ENCODE measurements at regions not wholly inside any gene's neighbourhood (a gene's known extent, or its start where the extent isn't known, plus 50 kb on each side); places are given as distances from the start of the nearest gene placed in this dataset.

GRCh38 chr6:113640051-113640450 is 217.1 kb upstream of the MARCKS start:
- no peak for DNase-seq (ENCODE audit: low spot score)
- no peak for ATAC-seq (ENCODE audit: low FRiP score)

GRCh38 chr6:113642001-113642713 is 215.0 kb upstream of the MARCKS start:
- TF ChIP-seq CTCF (IDR thresholded peaks at IDR 0.05): no peak
- DNase-seq (ENCODE audit: low spot score) (no peak), ATAC-seq (ENCODE audit: low FRiP score) (no peak)

More at GRCh38 chr6:113640051-113640450, 217.1 kb upstream of the MARCKS start:
- no peak for TF ChIP-seq CTCF (IDR thresholded peaks at IDR 0.05)

GRCh38 chr6:113642714-113643406 is 214.3 kb upstream of the MARCKS start:
- no peak for TF ChIP-seq CTCF (IDR thresholded peaks at IDR 0.05)
- DNase-seq (ENCODE audit: low spot score): no peak
- no peak for ATAC-seq (ENCODE audit: low FRiP score)

- no peak for TF ChIP-seq CTCF (IDR thresholded peaks at IDR 0.05)
- DNase-seq (ENCODE audit: low spot score) (no peak), ATAC-seq (ENCODE audit: low FRiP score) (no peak)
Measured at GRCh38 chr6:113643407-113643770, 213.8 kb upstream of the MARCKS start.

GRCh38 chr6:113644861-113645575 is 212.1 kb upstream of the MARCKS start:
- TF ChIP-seq CTCF (IDR thresholded peaks at IDR 0.05): no peak
- ATAC-seq (ENCODE audit: low FRiP score) (peak; percentile 19), DNase-seq (ENCODE audit: low spot score) (no peak)

- TF ChIP-seq CTCF (IDR thresholded peaks at IDR 0.05): no peak
- ATAC-seq (ENCODE audit: low FRiP score): peak; percentile 64
- DNase-seq (ENCODE audit: low spot score): no peak
Measured at GRCh38 chr6:113645576-113645970, 211.6 kb upstream of the MARCKS start.
